ENCODE measurements at regions not wholly inside any gene's neighbourhood (a gene's known extent, or its start where the extent isn't known, plus 50 kb on each side); places are given as distances from the start of the nearest gene placed in this dataset.

GRCh38 chr12:86429824-86430223 lies 173.6 kb upstream of the MGAT4C start:
- H3K36me3 ChIP-seq (ENCODE audit: control insufficient read depth, insufficient read depth, low read length): no peaks in the 10 kb centered on the region
- no peaks in the 10 kb centered on the region for H3K27me3 ChIP-seq (ENCODE audit: control insufficient read depth, insufficient read depth, low read length)
- no peak for DNase-seq (ENCODE audit: low read depth)
- TF ChIP-seq CTCF (IDR thresholded peaks at IDR 0.05; ENCODE audit: insufficient read depth, low read depth, low read length): no peak
- CTCF ChIA-PET: no interaction called here
- POLR2A ChIA-PET: no interaction called here
- no peak overlapping the region for H3K4me3 ChIP-seq (ENCODE audit: low read depth, low read length)

DNA sequence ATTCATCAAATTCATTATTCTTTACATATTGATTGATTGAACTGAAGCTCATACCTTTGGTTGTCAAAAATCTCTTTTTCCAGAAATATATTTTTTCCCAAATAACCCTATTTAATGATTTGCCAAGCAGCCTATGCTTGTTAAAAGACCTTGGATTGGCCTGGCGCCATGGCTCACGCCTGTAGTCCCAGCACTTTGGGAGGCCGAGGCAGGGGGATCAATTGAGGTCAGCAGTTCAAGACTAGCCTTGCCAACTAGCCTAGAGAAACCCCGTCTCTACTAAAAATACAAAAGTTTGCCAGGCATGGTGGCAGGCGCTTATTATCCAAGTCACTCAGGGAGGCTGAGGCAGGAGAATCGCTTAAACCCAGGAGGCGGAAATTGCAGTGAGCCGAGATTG lies 165.1 kb upstream of the MGAT4C start:
- Histone ChIP-seq H3K27me3 (ENCODE audit: control insufficient read depth, insufficient read depth, low read length) (no peaks in the 10 kb centered on the region), H3K4me3 (ENCODE audit: low read depth, low read length) (no peak overlapping the region), H3K36me3 (ENCODE audit: control insufficient read depth, insufficient read depth, low read length) (no peaks in the 10 kb centered on the region)
- ChIA-PET POLR2A (no interaction called here), CTCF (no interaction called here)
- DNase-seq (ENCODE audit: low read depth): no peak
- TF ChIP-seq CTCF (IDR thresholded peaks at IDR 0.05; ENCODE audit: insufficient read depth, low read depth, low read length): no peak

GRCh38 chr12:86414201-86414600 lies 158.0 kb upstream of the MGAT4C start:
- Histone ChIP-seq H3K27me3 (ENCODE audit: control insufficient read depth, insufficient read depth, low read length) (no peaks in the 10 kb centered on the region), H3K36me3 (ENCODE audit: control insufficient read depth, insufficient read depth, low read length) (no peaks in the 10 kb centered on the region), H3K4me3 (ENCODE audit: low read depth, low read length) (no peak overlapping the region)
- ChIA-PET CTCF (no interaction called here), POLR2A (no interaction called here)
- DNase-seq (ENCODE audit: low read depth): no peak
- TF ChIP-seq CTCF (IDR thresholded peaks at IDR 0.05; ENCODE audit: insufficient read depth, low read depth, low read length): no peak

- H3K36me3 ChIP-seq (ENCODE audit: control insufficient read depth, insufficient read depth, low read length): no peaks in the 10 kb centered on the region
- H3K27me3 ChIP-seq (ENCODE audit: control insufficient read depth, insufficient read depth, low read length): no peaks in the 10 kb centered on the region
- H3K4me3 ChIP-seq (ENCODE audit: low read depth, low read length): no peak overlapping the region
- no peak for TF ChIP-seq CTCF (IDR thresholded peaks at IDR 0.05; ENCODE audit: insufficient read depth, low read depth, low read length)
- DNase-seq (ENCODE audit: low read depth): no peak
- ChIA-PET POLR2A (no interaction called here), CTCF (no interaction called here)
Measured at GRCh38 chr12:86411710-86412109, 155.5 kb upstream of the MGAT4C start.

GRCh38 chr12:86407620-86408208 lies 151.5 kb upstream of the MGAT4C start:
- POLR2A ChIA-PET: no interaction called here

More at GRCh38 chr12:86407620-86408208, 151.5 kb upstream of the MGAT4C start:
- TF ChIP-seq CTCF (IDR thresholded peaks at IDR 0.05; ENCODE audit: insufficient read depth, low read depth, low read length): no peak
- Histone ChIP-seq H3K4me3 (ENCODE audit: low read depth, low read length) (no peak overlapping the region), H3K36me3 (ENCODE audit: control insufficient read depth, insufficient read depth, low read length) (no peaks in the 10 kb centered on the region), H3K27me3 (ENCODE audit: control insufficient read depth, insufficient read depth, low read length) (no peaks in the 10 kb centered on the region)
- CTCF ChIA-PET: no interaction called here
- DNase-seq (ENCODE audit: low read depth): no peak
